WTC11 (cell line): ENCODE measurements at regions not wholly inside any gene's neighbourhood (a gene's known extent, or its start where the extent isn't known, plus 50 kb on each side); places are given as distances from the start of the nearest gene placed in this dataset.

Experiments used
- ATAC-seq: fragments of 200-7000 bp; cut with Tn5 transposase; 2 replicates; pipeline ENCODE4 v1.10.0; 2021; ENCODE audit warnings: mild to moderate bottlenecking, moderate library complexity
- CTCF ChIA-PET: fragments of 300-600 bp; sonication (Branson Sonifier 250); formaldehyde crosslinking; loops from one replicate; lab custom pipeline; 2021; ENCODE audit warnings: antibody characterized with exemption; lab: Charles Lee
- POLR2A ChIA-PET: fragments of 350-600 bp; sonication (Branson Sonifier 250); formaldehyde crosslinking; loops from one replicate; lab custom pipeline; 2021; ENCODE audit warnings: antibody characterized with exemption; lab: Charles Lee
- DNase-seq: peaks from one replicate; pipeline ENCODE4 v3.0.0; 2021; ENCODE audit warnings: low spot score
- H3K27ac Mint-ChIP-seq: 2 replicates; pipeline ENCODE4 v1.8.0; 2021; ENCODE audit warnings: mixed read lengths
- H3K27me3 Mint-ChIP-seq: 2 replicates; pipeline ENCODE4 v1.8.0; 2021; ENCODE audit warnings: low read depth, mild to moderate bottlenecking, moderate library complexity, mixed read lengths
- H3K36me3 Mint-ChIP-seq: 2 replicates; pipeline ENCODE4 v1.8.0; 2021; ENCODE audit warnings: mixed read lengths
- H3K4me1 Mint-ChIP-seq: 2 replicates; pipeline ENCODE4 v1.8.0; 2022; ENCODE audit warnings: mixed read lengths
- H3K4me3 Mint-ChIP-seq: 2 replicates; pipeline ENCODE4 v1.8.0; 2021; ENCODE audit warnings: mild to moderate bottlenecking, moderate library complexity, mixed read lengths
- H3K9me3 Mint-ChIP-seq: 2 replicates; pipeline ENCODE4 v1.8.0; 2021; ENCODE audit warnings: mixed read lengths
- ATF6 ChIP-seq: sonication (generic); formaldehyde crosslinking; IDR thresholded peaks from 2 replicates; pipeline ENCODE4 v1.8.1; 2023; ENCODE audit warnings: mild to moderate bottlenecking, missing genetic modification reagents
- CBFB ChIP-seq: sonication (generic); formaldehyde crosslinking; IDR thresholded peaks from 2 replicates; pipeline ENCODE4 v1.8.1; 2022; ENCODE audit warnings: mild to moderate bottlenecking, low read depth, missing genetic modification reagents
- E2F1 ChIP-seq: sonication (generic); formaldehyde crosslinking; IDR thresholded peaks from 2 replicates; pipeline ENCODE4 v1.8.0; 2022; ENCODE audit warnings: mild to moderate bottlenecking, missing genetic modification reagents
- ERG ChIP-seq: fragments of 250-450 bp; sonication (Bioruptor Pico); IDR thresholded peaks from 2 replicates; pipeline ENCODE4 v1.8.0; 2021; ENCODE audit warnings: mild to moderate bottlenecking
- ESRRA ChIP-seq: sonication (generic); formaldehyde crosslinking; IDR thresholded peaks from 2 replicates; pipeline ENCODE4 v1.8.1; 2022; ENCODE audit warnings: mild to moderate bottlenecking, missing genetic modification reagents, borderline replicate concordance
- FOXK1 ChIP-seq: sonication (generic); formaldehyde crosslinking; IDR thresholded peaks from 2 replicates; pipeline ENCODE4 v1.8.0; 2022; ENCODE audit warnings: mild to moderate bottlenecking, moderate library complexity, missing genetic modification reagents
- FOXP4 ChIP-seq: sonication (generic); formaldehyde crosslinking; IDR thresholded peaks from 2 replicates; pipeline ENCODE4 v1.8.0; 2022; ENCODE audit warnings: mild to moderate bottlenecking, missing genetic modification reagents
- GRHL2 ChIP-seq: fragments of 250-450 bp; sonication (Bioruptor Pico); IDR thresholded peaks from 2 replicates; pipeline ENCODE4 v1.8.0; 2022; ENCODE audit warnings: mild to moderate bottlenecking, moderate library complexity; ENCODE audit not compliant: insufficient replicate concordance, severe bottlenecking
- HMGA2 ChIP-seq: fragments of 250-450 bp; sonication (Bioruptor Pico); IDR thresholded peaks from 2 replicates; pipeline ENCODE4 v1.4.0; 2021; ENCODE audit warnings: mild to moderate bottlenecking, moderate library complexity
- MLX ChIP-seq: sonication (generic); formaldehyde crosslinking; IDR thresholded peaks from 2 replicates; pipeline ENCODE4 v1.8.1; 2023; ENCODE audit warnings: mild to moderate bottlenecking, missing genetic modification reagents, moderate library complexity
- NR2C2 ChIP-seq: sonication (generic); formaldehyde crosslinking; IDR thresholded peaks from 2 replicates; pipeline ENCODE4 v1.8.0; 2022; ENCODE audit warnings: mild to moderate bottlenecking, missing genetic modification reagents
- OVOL2 ChIP-seq: fragments of 250-450 bp; sonication (Bioruptor Pico); IDR thresholded peaks from 2 replicates; pipeline ENCODE4 v1.9.0; 2021; ENCODE audit warnings: mild to moderate bottlenecking, borderline replicate concordance
- RELA ChIP-seq: sonication (generic); formaldehyde crosslinking; IDR thresholded peaks from 2 replicates; pipeline ENCODE4 v1.8.1; 2022; ENCODE audit warnings: missing genetic modification reagents, mild to moderate bottlenecking, borderline replicate concordance
- SMAD3 ChIP-seq: sonication (generic); formaldehyde crosslinking; IDR thresholded peaks from 2 replicates; pipeline ENCODE4 v1.8.0; 2022; ENCODE audit warnings: missing genetic modification reagents, mild to moderate bottlenecking, borderline replicate concordance
- TEAD4 ChIP-seq: sonication (generic); formaldehyde crosslinking; IDR thresholded peaks from 2 replicates; pipeline ENCODE4 v1.8.0; 2022; ENCODE audit warnings: mild to moderate bottlenecking, missing genetic modification reagents
- ZNF263 ChIP-seq: sonication (generic); formaldehyde crosslinking; IDR thresholded peaks from 2 replicates; pipeline ENCODE4 v1.8.1; 2022; ENCODE audit warnings: low read depth, mild to moderate bottlenecking, moderate library complexity, missing genetic modification reagents
- ZNF423 ChIP-seq: fragments of 250-450 bp; sonication (Bioruptor Pico); IDR thresholded peaks from 2 replicates; pipeline ENCODE4 v2.1.2; 2022; ENCODE audit warnings: mild to moderate bottlenecking, moderate library complexity
- ZNF425 ChIP-seq: fragments of 250-450 bp; sonication (Bioruptor Pico); conservative IDR thresholded peaks from 2 replicates; pipeline ENCODE4 v1.9.0; 2021; ENCODE audit warnings: mild to moderate bottlenecking
- ZSCAN18 ChIP-seq: fragments of 250-450 bp; sonication (Bioruptor Pico); IDR thresholded peaks from 2 replicates; pipeline ENCODE4 v2.1.2; 2022; ENCODE audit warnings: mild to moderate bottlenecking, moderate library complexity

GRCh38 chr2:167651406-167652151, 595.8 kb downstream of the STK39 start (continued):
- no peak for TF ChIP-seq ATF6 (CRISPR knock-in tag)
- TF ChIP-seq ESRRA (CRISPR knock-in tag) = no peak
- no peak for TF ChIP-seq FOXP4 (CRISPR knock-in tag)
- TF ChIP-seq RELA (CRISPR knock-in tag) = no peak
- TF ChIP-seq FOXK1 (CRISPR knock-in tag) = no peak
- no peak for TF ChIP-seq HMGA2 (CRISPR knock-in tag)
- no peak for TF ChIP-seq NR2C2 (CRISPR knock-in tag)
- TF ChIP-seq ZNF423 (CRISPR knock-in tag) = no peak

GRCh38 chr2:167646557-167646956, 600.8 kb downstream of the STK39 start:
- Mint-ChIP-seq H3K4me3 (no peak overlapping the region), H3K36me3 (peaks cover 3% of the 10 kb centered on the region), H3K27me3 (no peaks in the 10 kb centered on the region), H3K9me3 (peaks cover 8% of the 10 kb centered on the region; the same call in 1 of the 2 replicates), H3K4me1 (peaks cover 6% of the 10 kb centered on the region), H3K27ac (no peak overlapping the region)
- ATAC-seq = no peak
- DNase-seq = no peak
- ChIA-PET CTCF (no interaction called here), POLR2A (no interaction called here)
- TF ChIP-seq GRHL2 (CRISPR knock-in tag) (no peak), FOXP4 (CRISPR knock-in tag) (no peak), TEAD4 (CRISPR knock-in tag) (no peak), SMAD3 (CRISPR knock-in tag) (no peak), ZNF263 (CRISPR knock-in tag) (no peak), E2F1 (CRISPR knock-in tag) (no peak), ERG (CRISPR knock-in tag) (no peak), ZNF425 (CRISPR knock-in tag) (no peak), CBFB (no peak), MLX (CRISPR knock-in tag) (no peak), ZSCAN18 (no peak), FOXK1 (CRISPR knock-in tag) (no peak), NR2C2 (CRISPR knock-in tag) (no peak), OVOL2 (CRISPR knock-in tag) (no peak)
